Loucy (cell line): ENCODE measurements at regions not wholly inside any gene's neighbourhood (a gene's known extent, or its start where the extent isn't known, plus 50 kb on each side); places are given as distances from the start of the nearest gene placed in this dataset.

Source experiments
- EZH2phosphoT487 ChIP-seq: fragments of 200-600 bp; IDR thresholded peaks from 2 replicates; pipeline ENCODE4 v1.6.1; 2018; ENCODE audit warnings: antibody characterized with exemption, mild to moderate bottlenecking, moderate library complexity, borderline replicate concordance
- TF ChIP-seq, protein P1 (sequence below): fragments of 200-600 bp; sonication (generic); conservative IDR thresholded peaks from 2 replicates; pipeline ENCODE4 v1.5.1; 2014; ENCODE audit warnings: mild to moderate bottlenecking, antibody characterized with exemption, low read length

DNA sequence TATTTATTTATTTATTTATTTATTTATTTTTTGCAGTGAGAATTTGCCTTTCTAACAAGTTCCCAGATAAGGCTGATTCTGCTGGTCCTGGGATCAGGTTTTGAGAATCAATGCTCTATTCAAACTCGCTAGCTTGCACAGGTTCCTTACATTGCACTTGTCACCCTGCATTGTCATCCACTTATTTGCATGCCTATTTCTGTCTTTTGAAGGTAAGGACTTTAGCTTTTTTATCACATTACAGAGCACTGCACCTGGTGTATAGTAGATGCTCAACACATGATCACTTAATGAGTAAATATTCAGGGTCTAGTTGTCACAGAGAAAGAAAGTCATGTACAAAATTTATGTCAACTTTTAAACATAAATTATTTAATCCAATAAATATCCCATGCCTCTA is 219.7 kb upstream of the BTG1 start:
- TF ChIP-seq, protein P1, sequence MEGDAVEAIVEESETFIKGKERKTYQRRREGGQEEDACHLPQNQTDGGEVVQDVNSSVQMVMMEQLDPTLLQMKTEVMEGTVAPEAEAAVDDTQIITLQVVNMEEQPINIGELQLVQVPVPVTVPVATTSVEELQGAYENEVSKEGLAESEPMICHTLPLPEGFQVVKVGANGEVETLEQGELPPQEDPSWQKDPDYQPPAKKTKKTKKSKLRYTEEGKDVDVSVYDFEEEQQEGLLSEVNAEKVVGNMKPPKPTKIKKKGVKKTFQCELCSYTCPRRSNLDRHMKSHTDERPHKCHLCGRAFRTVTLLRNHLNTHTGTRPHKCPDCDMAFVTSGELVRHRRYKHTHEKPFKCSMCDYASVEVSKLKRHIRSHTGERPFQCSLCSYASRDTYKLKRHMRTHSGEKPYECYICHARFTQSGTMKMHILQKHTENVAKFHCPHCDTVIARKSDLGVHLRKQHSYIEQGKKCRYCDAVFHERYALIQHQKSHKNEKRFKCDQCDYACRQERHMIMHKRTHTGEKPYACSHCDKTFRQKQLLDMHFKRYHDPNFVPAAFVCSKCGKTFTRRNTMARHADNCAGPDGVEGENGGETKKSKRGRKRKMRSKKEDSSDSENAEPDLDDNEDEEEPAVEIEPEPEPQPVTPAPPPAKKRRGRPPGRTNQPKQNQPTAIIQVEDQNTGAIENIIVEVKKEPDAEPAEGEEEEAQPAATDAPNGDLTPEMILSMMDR = no peak
- no peak for TF ChIP-seq EZH2phosphoT487
